ENCODE measurements at regions not wholly inside any gene's neighbourhood (a gene's known extent, or its start where the extent isn't known, plus 50 kb on each side); places are given as distances from the start of the nearest gene placed in this dataset.

GRCh38 chr11:70025308-70025707 is 52.8 kb upstream of the ANO1 start:
- DNase-seq, result no peak

GRCh38 chr11:70026012-70026411 is 52.1 kb upstream of the ANO1 start:
- DNase-seq, result no peak

- no peak for DNase-seq
Observed at GRCh38 chr11:70026726-70027125, 51.4 kb upstream of the ANO1 start.

DNA sequence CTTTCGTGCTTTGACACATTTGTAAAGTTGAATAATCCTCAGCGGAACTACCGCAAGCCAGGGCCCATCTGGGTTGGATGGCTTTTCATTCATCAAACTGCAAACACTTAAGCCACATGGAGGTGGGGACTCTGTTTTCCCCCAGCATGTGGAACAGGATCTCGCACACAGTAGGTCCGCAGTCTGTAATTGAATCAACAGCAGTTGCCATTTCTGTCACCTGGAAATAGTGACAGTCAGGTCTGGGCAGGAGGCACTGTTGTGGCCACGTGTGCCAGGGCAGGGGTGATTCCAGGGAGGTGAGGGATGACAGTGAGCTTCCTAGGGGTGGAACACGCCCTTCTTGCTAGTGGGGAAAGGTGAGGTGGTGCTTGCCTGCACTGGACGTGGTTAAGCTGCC is 50.7 kb upstream of the ANO1 start:
- DNase-seq, result no peak

GRCh38 chr11:70028147-70028855 is 49.8 kb upstream of the ANO1 start:
- DNase-seq, result no peak

Data from right lung (tissue), 2 donors.